ENCODE measurements at regions not wholly inside any gene's neighbourhood (a gene's known extent, or its start where the extent isn't known, plus 50 kb on each side); places are given as distances from the start of the nearest gene placed in this dataset.
"Not testable (repeated sequence)": the region's sequence is repeated elsewhere in the genome, so short reads cannot be mapped to it uniquely, and the experiment has no call there.

DNA sequence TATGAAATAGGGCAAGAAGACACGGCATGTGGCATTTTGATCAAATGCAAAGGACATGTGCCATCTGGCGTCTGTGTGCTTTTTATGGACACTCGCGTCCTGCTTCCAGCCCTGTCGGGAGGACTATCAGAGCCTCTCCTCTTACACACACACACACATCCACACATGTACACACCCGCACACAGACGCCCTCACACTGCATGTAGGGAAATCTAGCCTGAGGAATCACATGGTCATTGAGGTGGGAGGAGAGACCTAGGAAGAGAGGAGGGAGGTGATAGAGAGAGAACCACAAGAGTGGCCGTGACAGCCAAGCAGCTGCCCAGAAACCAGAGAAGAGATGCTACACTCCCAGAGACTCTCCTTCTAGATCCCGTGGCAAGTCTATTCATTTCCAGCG lies 105.9 kb upstream of the CDYL start:
- Mint-ChIP-seq H3K4me3 (no peak overlapping the region), H3K4me1 (no peaks in the 10 kb centered on the region), H3K36me3 (no peaks in the 10 kb centered on the region), H3K27me3 (peaks cover 8% of the 10 kb centered on the region), H3K9me3 (no peaks in the 10 kb centered on the region), H3K27ac (no peak overlapping the region)
- DNase-seq (ENCODE audit: low spot score in 2 of 2) (no peak), ATAC-seq (ENCODE audit: low read depth) (no peak)

- Mint-ChIP-seq H3K27me3 (peaks cover 7% of the 10 kb centered on the region), H3K27ac (no peak overlapping the region), H3K9me3 (no peaks in the 10 kb centered on the region), H3K36me3 (no peaks in the 10 kb centered on the region), H3K4me1 (no peaks in the 10 kb centered on the region), H3K4me3 (no peak overlapping the region)
- no peak for ATAC-seq (ENCODE audit: low read depth)
- DNase-seq (ENCODE audit: low spot score in 2 of 2): no peak
These were observed 107.7 kb upstream of the CDYL start for GRCh38 chr6:4668271-4669179.

DNA sequence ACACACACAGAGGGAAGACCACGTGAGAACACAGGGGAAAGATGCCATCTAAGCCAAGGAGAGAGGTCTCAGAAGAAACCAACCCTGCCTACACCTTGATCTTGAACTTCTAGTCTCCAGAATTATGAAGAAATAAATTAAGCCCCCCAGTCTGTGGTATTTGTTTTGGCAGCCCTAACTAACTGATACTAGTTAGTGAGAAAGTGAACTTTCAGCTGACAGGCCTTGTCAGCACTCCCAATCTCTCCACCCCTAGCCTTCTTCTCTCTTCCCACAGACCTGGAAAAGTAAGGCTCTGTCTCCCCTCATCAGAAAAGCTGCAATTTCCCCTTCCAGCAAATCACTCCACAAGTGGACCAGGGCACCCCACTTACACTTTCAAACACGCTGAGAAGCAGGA lies 108.6 kb upstream of the CDYL start:
- Mint-ChIP-seq H3K27ac (no peak overlapping the region), H3K4me1 (no peaks in the 10 kb centered on the region), H3K9me3 (no peaks in the 10 kb centered on the region), H3K4me3 (no peak overlapping the region), H3K27me3 (peaks cover 8% of the 10 kb centered on the region), H3K36me3 (no peaks in the 10 kb centered on the region)
- no peak for DNase-seq (ENCODE audit: low spot score in 2 of 2)
- ATAC-seq (ENCODE audit: low read depth): no peak

DNA sequence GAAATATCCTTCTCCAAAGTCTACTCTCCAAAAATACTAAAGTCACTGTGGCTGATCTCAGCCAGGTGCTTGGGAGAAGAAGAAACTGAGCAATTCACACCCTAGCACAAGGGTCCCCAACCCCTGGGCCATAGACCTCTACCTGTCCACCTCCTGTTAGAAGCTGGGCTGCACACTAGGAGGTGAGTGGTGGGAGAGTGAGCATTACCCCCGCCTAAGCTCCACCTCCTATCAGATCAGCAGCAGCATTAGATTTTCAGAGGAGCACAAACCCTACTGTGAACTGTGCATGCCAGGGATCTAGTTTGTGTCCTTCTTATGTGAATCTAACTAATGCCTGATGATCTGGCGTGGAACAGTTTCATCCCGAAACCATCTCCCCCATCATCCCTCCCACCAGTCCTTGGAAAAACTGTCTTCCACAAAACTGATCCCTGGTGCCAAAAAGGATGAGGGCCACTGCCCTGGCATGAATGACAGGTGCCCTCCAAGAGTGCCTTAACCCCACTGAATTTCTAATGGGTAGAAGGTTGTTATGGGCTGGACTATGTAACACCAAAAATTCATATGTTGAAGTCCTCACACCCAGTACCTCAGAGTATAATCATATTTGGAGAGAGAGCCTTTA lies 109.2 kb upstream of the CDYL start:
- ATAC-seq (ENCODE audit: low read depth) (no peak), DNase-seq (ENCODE audit: low spot score in 2 of 2) (no peak)
- H3K9me3 Mint-ChIP-seq: no peaks in the 10 kb centered on the region
- H3K4me1 Mint-ChIP-seq: no peaks in the 10 kb centered on the region
- no peak overlapping the region for H3K27ac Mint-ChIP-seq
- H3K4me3 Mint-ChIP-seq: no peak overlapping the region
- H3K27me3 Mint-ChIP-seq: peaks cover 8% of the 10 kb centered on the region
- no peaks in the 10 kb centered on the region for H3K36me3 Mint-ChIP-seq

DNA sequence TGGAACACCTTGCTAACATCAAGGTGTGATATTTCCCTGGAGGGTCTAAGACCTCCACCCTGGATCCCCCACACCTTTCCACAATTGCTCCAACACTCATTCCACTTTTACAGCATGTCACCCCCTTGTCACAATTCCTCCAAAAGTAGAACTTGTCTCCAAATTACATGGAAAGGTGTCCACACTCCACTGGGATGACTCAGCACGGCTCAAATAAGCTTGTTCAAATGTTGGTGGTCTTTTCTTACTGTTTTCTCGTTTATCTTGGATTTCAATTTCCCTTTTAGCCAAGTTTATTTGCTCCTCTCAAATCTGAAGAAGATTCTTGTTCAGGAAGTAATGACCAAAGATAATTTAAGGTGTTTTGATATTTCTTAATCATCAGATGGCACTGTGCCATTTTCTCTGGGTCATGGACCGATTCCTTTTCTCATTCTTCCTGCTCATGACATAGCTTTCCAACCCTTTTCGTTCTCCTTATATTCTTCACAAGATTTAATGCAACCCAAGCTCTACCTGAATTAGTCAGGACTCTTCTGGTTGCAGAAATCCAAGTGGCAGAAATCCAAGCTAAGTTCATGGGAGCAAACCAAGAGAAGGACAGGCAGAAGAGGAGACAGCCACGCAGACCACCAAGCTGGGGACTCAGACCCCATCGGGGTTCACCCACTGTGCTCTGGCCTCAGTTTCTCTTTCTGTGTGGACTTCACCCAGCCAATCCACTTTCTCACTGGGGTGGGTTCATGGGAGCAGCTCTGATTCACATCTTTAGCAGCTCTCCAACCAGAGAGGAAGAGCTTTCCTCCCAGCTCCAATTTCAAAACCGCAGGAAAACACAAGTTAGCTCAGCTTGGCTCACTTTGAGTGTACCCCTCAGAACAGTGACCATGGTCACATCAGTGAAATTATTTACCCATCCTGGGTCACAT lies 110.5 kb upstream of the CDYL start:
- ATAC-seq (ENCODE audit: low read depth) (no peak), DNase-seq (ENCODE audit: low spot score in 2 of 2) (no peak)
- Mint-ChIP-seq H3K36me3 (no peaks in the 10 kb centered on the region), H3K9me3 (no peaks in the 10 kb centered on the region), H3K27me3 (peaks cover 8% of the 10 kb centered on the region), H3K4me3 (no peak overlapping the region), H3K27ac (no peak overlapping the region), H3K4me1 (no peaks in the 10 kb centered on the region)

- H3K27ac Mint-ChIP-seq: no peak overlapping the region
- H3K36me3 Mint-ChIP-seq: no peaks in the 10 kb centered on the region
- H3K4me3 Mint-ChIP-seq: no peak overlapping the region
- DNase-seq (ENCODE audit: low spot score in 2 of 2) (no peak), ATAC-seq (ENCODE audit: low read depth) (no peak)
- no peaks in the 10 kb centered on the region for H3K9me3 Mint-ChIP-seq
- peaks cover 6% of the 10 kb centered on the region for H3K27me3 Mint-ChIP-seq
- H3K4me1 Mint-ChIP-seq: no peaks in the 10 kb centered on the region
These were observed 111.3 kb upstream of the CDYL start for GRCh38 chr6:4664911-4665310.

- Mint-ChIP-seq H3K4me3 (no peak overlapping the region), H3K36me3 (no peaks in the 10 kb centered on the region), H3K27ac (no peak overlapping the region), H3K9me3 (no peaks in the 10 kb centered on the region), H3K27me3 (peaks cover 6% of the 10 kb centered on the region), H3K4me1 (no peaks in the 10 kb centered on the region)
- no peak for DNase-seq (ENCODE audit: low spot score in 2 of 2)
- ATAC-seq (ENCODE audit: low read depth): no peak
These were observed 112.0 kb upstream of the CDYL start for GRCh38 chr6:4664117-4664626.

- Mint-ChIP-seq H3K27me3 (peaks cover 10% of the 10 kb centered on the region), H3K36me3 (no peaks in the 10 kb centered on the region), H3K27ac (no peak overlapping the region), H3K4me3 (no peak overlapping the region), H3K9me3 (no peaks in the 10 kb centered on the region), H3K4me1 (no peaks in the 10 kb centered on the region)
- no peak for DNase-seq (ENCODE audit: low spot score in 2 of 2)
- no peak for ATAC-seq (ENCODE audit: low read depth)
These were observed 113.3 kb upstream of the CDYL start for GRCh38 chr6:4662886-4663285.

GRCh38 chr6:4661391-4661790 lies 114.8 kb upstream of the CDYL start:
- no peaks in the 10 kb centered on the region for H3K36me3 Mint-ChIP-seq
- H3K4me3 Mint-ChIP-seq: no peak overlapping the region
- no peaks in the 10 kb centered on the region for H3K9me3 Mint-ChIP-seq
- H3K27ac Mint-ChIP-seq: no peak overlapping the region
- DNase-seq (ENCODE audit: low spot score in 2 of 2): no peak
- no peak for ATAC-seq (ENCODE audit: low read depth)
- H3K27me3 Mint-ChIP-seq: peaks cover 11% of the 10 kb centered on the region
- H3K4me1 Mint-ChIP-seq: no peaks in the 10 kb centered on the region

DNA sequence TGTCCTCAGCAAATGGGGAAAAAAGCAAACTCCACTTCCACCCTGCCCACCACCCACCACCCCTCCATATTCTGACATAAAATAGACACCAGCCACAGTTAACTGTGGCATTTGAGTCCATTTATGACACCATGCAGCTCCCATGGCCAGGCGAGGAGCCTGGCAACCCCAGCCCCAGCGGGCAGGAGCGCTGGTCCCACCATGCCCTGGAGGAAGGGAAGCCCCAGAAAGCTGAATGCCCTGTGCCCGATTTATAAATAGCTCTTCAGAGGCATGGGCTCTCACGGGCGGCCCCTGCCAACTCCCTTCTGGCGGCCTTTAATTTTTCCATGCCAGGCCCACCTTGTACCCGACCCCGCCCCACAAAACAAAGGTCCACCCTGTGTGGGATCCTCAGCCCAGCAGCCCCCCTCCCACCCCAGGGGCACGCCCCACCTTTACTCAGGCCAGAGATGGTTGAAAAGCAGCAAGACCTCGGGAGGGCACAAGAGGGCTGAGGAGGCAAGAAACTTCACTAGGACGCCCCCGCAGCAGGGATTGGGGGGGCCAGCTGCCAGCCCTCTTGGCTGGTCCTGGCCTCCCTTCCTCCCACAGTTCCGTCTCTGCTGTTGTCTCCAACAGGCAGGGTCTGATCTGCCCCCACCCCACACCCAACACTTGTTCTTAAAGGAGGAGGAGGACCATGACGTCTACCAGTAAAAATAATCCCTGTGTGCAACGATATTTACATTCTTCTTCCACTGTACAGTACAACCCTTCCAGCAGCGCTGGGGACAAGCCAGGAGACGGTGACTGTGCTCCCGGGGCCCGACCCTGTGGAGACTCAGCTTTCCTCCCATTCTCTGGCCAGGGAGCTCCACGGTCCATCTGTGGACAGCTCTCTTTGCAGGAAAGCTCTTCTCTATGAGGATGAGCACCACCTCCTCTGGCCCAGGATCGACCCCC lies 115.6 kb upstream of the CDYL start:
- Mint-ChIP-seq H3K27me3 (peaks cover 11% of the 10 kb centered on the region), H3K4me3 (no peak overlapping the region), H3K27ac (no peak overlapping the region), H3K9me3 (no peaks in the 10 kb centered on the region), H3K4me1 (no peaks in the 10 kb centered on the region), H3K36me3 (no peaks in the 10 kb centered on the region)
- DNase-seq (ENCODE audit: low spot score in 2 of 2): no peak
- ATAC-seq (ENCODE audit: low read depth): no peak

GRCh38 chr6:4659719-4660118 lies 116.5 kb upstream of the CDYL start:
- not testable (repeated sequence) for H3K27ac Mint-ChIP-seq; H3K27me3 Mint-ChIP-seq; H3K36me3 Mint-ChIP-seq; H3K4me3 Mint-ChIP-seq; DNase-seq (ENCODE audit: low spot score in 2 of 2); H3K9me3 Mint-ChIP-seq; H3K4me1 Mint-ChIP-seq; ATAC-seq (ENCODE audit: low read depth)

DNA sequence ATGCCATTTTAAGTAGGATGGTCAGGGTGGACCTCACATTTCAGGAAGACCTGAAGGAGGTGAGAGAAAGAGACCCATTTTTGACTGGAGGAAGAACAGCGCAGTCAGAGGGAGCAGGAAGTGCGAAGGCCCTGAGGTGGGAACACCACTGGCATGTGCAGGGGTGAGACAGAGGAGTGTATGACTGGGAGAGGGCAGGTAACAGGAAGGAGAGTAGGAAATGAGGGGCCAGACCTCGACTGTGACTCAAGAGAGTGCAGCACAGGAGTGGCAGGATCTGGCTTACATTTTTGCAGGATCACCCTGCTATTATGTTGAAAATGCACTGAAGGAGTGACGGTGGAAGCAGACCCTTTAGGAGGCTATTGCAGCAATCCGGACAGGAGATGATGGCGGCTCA lies 117.7 kb upstream of the CDYL start:
- Mint-ChIP-seq H3K36me3 (no peaks in the 10 kb centered on the region), H3K4me1 (no peaks in the 10 kb centered on the region), H3K9me3 (no peaks in the 10 kb centered on the region), H3K27ac (no peak overlapping the region), H3K27me3 (peaks cover 6% of the 10 kb centered on the region), H3K4me3 (no peak overlapping the region)
- no peak for ATAC-seq (ENCODE audit: low read depth)
- no peak for DNase-seq (ENCODE audit: low spot score in 2 of 2)

DNA sequence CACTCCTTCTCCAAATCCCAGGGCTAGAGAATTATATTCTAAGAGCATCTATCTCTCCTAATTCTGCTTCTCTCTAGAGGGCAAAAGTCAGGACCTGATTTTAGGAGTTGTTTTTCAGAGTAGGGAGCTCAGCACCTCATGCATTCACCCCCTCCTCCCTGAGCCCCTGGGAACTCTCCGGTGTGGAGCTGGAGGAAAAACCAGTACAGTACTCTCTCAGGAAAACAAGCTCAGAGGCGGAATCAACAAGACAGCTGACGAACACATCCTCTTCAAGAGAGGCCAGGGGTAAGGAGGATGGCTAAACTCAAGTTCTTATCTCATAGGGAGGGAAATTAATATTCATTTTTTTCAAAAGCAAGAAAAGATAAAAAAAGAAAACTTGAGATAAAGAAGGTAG lies 120.1 kb upstream of the CDYL start:
- Mint-ChIP-seq H3K27me3 (peaks cover 5% of the 10 kb centered on the region), H3K9me3 (peaks cover 2% of the 10 kb centered on the region), H3K4me3 (no peak overlapping the region), H3K36me3 (no peaks in the 10 kb centered on the region), H3K27ac (no peak overlapping the region), H3K4me1 (no peaks in the 10 kb centered on the region)
- DNase-seq (ENCODE audit: low spot score in 2 of 2) (no peak), ATAC-seq (ENCODE audit: low read depth) (no peak)
